Activated CD4-positive, CD25-positive, alpha-beta regulatory T cell treated with anti-CD3 and anti-CD28 coated beads, Interleukin-2, amount 50 U/mL, for 24 hours (primary cell): ENCODE measurements at regions not wholly inside any gene's neighbourhood (a gene's known extent, or its start where the extent isn't known, plus 50 kb on each side); places are given as distances from the start of the nearest gene placed in this dataset.
"Not testable (repeated sequence)": the region's sequence is repeated elsewhere in the genome, so short reads cannot be mapped to it uniquely, and the experiment has no call there.

ENCODE experiments used
- ATAC-seq, 2 donors: fragments of 150-1000 bp; cut with Tn5 transposase; one replicate each; pipeline ENCODE4 v1.10.0; 2021; ENCODE audit warnings: mild to moderate bottlenecking in 1 of 2, moderate library complexity in 1 of 2

DNA sequence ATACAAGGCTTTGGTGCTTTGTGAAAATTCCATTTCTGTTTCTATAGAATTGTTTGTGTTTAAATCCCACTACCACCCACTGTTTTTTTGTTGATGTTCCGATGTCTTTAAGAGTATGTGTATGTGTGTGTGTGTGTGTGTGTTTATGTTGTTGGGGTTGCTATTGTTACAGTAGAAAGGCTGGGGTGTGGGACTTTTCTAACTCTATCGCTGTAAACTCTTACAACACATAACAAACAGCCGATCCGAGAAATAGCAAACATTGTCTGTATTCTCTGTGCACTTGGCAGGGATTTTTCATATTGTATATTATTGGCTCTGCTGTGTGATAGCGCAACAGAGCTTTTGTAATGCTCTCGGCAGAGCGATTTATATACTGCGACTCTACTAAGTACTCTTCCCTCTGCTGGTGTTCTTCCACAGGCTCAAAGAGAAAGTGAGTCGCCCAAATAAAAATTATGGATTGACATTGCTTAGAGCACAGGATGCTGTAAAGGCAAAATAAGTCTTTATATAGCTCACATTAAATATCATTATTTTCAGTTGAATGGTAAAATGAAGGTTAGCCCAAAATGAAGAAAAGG, 492.2 kb upstream of the ARRDC3 start:
- no peak for ATAC-seq

DNA sequence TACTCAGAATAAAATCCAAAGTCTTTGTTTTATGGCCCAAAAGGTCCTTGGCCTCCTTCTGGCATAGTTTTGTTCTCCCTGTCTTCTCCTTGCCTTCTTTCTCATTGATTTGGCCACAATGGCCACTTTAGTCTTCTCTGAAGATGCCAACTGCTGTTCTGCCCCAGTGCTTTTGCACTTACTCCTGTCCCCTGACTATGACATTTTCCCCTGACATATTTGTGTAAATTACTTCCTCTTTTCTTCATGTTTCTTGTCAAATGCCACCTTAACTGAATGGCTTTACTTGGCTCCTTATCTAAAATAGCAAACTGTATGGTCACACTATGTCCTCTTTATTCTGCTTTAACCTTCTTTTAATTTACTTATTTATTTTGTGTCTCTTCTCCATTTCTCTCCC, 484.7 kb upstream of the ARRDC3 start:
- no peak for ATAC-seq

DNA sequence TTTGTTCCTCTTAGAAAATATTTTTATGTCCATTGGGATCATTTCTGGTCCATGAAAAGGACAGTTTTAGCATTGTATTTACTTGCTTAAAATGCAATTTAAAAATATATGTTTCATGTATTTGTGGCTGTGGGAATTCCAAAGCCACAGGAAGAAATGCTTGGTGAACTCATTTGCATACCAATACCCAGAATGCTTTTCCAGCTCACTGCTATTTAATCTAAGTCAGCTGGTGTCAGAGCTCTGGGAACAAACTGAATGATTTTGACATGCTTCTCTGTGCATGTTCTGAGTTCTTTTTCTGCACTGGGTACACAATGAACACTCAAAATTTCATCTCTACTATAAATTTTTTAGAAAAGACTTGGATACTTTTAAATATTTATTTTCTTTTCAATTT, 482.8 kb upstream of the ARRDC3 start:
- no peak for ATAC-seq

DNA sequence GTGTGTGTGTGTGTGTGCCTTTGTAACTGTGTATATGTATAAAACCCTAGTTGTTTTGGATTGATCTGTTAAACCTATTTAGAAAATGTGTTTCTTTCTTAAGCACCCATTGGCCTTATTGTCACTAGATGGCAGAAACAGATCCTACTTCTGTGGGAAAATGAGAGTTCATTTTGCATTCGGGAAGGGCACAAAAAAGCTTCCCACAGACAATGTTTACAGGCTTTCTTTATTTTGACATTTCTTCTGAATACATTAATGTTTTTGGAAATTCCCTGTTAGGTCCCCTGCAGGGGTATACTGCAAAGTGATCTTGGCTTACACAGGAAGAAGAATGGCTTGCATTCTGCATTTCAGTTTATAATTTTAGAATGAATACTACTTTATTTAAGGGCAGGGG, 481.8 kb upstream of the ARRDC3 start:
- ATAC-seq, result no peak

DNA sequence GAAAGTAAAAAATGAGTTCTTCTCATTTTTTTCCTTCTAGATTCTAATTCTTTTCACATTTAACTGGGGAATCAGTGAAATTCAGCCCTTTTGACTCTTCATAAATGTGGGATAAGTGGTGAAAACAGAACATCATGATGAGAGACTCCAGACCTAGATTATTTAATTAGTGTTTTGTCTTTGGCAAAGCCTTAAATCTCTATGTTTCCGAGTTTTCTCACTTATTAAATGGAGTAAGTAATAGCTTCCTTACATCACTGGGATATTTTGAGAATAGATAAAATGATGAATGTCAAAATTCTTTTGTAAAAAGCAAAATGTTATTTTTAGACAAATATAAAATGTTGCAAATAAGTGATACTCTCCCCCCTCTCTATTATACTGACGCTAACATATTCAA, 468.6 kb upstream of the ARRDC3 start:
- no peak for ATAC-seq

DNA sequence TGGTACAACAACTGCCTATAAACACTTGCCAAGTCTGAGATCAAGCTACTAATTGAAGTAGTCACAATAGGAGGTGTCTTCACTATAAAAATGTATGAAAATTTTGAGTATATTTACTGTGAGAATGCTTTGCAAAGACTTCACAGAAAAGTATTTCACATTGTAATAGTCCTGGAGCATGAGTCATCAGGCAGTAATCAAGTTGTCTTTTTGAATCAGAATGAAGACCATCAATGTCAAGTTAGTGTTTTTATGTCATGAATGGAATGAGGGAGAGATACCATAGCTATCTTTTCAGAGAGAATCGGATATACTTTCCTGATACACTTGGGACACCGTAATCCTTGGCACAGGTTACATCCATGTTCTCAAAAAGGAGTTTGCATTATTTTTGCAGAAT, 466.9 kb upstream of the ARRDC3 start:
- ATAC-seq, result no peak

DNA sequence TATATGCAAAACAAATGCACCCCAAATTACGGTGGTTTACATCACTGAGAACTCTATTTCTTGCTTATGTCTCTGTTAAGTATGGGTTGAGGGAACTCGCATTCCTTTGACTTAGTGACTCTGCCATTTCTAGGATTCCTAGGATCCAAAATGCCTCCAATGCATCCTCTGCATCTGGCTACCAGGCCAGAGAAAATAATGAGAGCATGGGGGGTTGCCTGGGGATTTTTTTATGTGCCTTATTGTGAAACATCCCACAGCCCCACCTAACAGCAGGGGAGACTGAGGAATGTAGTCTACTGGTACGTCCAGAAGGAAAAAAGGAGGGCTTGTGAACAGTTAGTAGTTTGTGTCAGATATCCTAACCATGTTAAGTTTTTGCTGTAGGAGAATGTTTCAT, 466.0 kb upstream of the ARRDC3 start:
- no peak for ATAC-seq

DNA sequence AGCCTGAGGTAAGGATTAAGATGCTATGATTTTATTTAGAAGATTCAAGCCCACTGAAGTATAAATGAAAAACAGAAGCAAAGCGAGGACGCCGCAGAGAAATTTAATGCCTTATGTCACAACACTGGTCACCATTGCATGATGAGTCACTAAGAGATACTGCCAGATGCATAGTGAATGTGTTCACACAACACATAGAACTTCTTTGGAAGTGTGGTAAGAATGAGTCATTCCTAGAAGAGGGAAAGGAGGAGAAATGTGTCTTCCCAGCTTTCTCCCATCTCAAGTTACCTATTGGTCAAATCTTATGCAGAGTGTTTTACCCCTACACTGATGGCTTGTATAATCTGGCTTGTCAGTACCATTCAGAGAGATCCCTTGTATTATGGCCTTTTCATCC, 465.3 kb upstream of the ARRDC3 start:
- no peak for ATAC-seq

DNA sequence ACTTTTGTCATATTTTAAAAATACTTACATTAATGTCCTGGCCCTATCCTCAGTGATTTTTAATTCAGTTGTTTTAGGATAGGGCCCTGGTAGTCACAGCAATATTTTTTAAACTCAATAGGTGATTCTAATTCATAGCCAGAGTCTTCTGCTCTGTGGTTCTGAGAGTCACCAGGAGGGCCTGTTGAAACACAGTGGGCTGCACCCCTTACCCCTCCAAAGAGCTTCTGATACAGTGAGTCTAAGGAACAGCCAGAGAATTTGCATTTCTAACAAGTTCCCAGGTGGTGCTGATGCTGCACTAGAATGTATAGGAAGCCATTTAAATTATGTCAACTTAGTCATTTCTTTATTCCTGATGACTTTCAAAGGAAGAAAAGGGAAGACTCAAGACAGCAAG, 458.3 kb upstream of the ARRDC3 start:
- peak in 1 of 2 donors; percentile 13 for ATAC-seq

DNA sequence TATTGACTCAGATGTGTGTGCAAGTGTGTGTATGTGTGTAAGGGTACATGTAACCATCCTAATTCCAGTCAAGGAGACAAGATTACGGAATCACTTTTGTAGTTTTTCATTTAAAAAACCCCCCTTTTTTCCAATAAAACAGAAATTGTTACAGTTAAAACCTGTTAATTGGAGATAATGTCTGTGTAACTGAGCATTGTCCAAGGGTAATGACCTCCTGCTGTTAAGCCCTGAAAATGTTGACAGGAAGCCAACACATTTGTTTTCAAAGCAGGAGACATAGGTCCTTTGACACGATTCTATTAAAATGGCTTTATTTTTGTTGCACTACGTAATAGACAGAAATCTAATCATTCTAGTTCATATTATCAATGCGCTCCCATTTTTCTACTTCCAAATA, 457.3 kb upstream of the ARRDC3 start:
- ATAC-seq, result no peak

DNA sequence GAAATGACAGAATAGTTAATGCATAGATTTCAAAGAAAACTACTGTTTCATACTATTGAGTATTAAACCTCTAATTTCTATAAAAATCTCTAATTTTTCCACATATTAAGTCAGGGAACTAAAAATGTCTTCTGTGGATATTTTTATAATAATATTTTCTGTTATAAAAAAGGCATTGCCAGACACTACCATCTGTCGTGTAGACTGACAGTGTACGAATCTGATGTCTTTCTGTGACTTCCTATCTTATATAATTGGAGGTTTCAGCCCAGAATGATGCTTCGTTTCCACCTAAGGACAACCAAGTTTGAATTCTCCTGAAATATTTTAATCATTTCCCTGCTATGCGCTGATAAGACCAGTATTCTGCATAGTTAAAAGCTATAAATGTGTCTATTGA, 456.6 kb upstream of the ARRDC3 start:
- no peak for ATAC-seq

DNA sequence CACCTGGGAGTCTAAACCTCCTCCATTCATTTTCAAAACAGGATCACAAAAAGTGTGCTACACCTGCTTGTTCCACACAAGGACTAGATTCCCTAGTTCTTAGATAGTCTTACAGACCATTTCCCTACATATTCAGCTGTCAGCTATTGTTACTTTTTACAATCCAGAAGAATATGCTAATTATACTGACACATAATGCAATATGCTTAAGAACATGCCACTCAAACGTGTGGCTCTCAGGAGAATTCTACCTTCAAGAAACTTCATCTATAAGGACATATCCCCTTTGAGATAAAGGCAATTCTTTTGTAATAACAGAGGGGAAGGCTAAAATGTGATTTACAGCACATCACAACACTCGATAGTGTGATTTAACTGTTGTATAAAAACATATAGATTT, 456.1 kb upstream of the ARRDC3 start:
- no peak for ATAC-seq

DNA sequence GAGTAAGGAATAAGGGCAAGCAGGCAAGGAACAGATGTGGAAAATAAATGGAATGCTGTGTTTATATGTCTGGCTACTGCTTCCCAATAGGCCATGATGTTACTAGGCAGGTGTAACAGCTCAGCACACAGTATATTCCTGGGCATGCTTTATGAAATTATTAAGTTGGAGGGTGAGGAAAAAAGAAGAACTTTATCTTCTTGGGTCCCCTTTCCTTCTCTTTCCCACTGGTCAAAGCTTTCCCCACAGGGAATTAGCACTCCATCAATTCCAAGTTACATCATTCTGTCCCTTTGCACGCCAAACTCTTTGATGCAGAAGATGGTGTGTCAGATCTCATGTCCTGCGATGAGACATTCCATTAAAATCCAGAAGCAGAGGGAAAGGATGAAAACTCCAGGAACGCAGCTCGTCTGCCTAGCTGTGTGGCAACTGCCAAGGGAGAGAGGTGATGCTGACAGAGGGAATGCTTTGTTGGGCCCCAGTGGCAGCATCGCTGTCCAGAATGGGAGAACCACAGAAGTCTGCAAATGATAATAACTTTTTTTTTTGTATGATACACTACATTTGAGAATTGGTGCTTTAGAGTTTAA, 447.3 kb upstream of the ARRDC3 start:
- ATAC-seq, result no peak

DNA sequence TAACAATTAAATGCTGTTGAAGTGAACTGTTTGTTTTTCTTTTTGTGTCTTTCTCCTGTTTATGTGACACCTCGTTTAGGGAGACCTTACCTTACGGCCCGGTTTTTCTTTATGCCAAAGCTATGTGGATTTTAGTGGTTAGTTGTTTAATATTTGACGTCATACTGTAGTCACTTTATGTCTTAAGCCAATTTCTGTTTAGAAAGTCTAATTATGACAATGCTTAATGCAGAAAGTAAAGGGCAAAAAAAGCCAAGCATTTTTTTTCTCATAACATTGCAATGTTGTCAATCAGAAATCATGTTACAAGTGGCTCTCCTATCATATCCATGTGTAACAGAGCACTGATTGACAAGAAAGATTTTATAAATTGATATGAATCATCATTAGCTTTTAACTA, 442.5 kb upstream of the ARRDC3 start:
- no peak for ATAC-seq

DNA sequence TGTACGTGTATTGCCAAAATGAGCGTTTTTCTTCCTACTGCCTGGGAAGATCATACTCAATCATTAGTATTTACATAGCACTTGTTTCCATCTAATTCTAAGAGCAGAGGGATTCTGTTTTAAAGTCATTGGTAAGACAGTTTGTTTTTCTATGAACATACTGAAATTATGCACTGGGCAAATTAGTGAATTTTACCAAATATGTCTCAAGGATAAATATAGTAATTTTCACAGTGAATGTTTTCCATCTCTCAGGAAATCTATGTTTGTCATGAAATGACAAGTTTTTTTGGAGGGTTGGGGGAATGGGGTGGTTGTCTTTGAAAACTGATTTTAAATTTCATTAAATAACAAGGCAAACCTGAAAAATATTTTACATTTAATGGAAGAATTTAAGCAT, 441.3 kb upstream of the ARRDC3 start:
- no peak for ATAC-seq

DNA sequence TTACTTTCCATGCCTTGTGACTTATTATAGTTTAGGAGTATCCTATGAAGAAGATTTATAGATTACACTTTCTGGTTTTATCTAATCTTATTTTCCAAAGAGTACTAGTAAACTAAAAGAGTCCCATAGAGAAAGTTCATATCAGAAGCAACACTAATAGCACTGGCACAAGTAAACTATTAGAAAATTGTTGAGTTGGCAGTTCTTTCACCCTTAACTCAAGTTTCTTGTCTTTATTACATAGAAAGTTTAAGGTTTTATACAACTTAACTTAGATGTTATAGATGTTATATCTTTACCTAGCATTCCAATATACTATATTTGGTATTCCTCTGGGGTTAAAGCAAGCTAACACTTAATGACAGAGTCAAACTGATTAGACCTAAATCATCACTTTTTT, 437.8 kb upstream of the ARRDC3 start:
- no peak for ATAC-seq

DNA sequence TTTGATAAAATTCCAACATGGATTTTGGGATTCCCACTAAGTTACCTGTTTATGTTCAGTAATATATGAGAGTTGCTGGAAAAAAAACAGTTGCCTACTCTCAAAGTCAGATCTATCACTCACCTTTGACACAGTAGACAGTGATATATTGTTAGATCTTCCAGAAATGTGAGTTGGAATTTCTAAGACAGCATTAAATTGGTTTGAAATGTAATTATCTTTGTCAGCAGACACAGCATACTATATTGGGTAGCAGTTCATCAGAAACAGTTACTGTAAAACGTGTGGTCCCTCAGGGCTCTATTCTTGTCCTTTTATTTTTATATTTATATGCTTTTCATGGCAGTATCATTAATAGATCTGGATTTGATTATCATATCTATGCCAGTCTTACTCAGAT, 433.6 kb upstream of the ARRDC3 start:
- ATAC-seq, result no peak

DNA sequence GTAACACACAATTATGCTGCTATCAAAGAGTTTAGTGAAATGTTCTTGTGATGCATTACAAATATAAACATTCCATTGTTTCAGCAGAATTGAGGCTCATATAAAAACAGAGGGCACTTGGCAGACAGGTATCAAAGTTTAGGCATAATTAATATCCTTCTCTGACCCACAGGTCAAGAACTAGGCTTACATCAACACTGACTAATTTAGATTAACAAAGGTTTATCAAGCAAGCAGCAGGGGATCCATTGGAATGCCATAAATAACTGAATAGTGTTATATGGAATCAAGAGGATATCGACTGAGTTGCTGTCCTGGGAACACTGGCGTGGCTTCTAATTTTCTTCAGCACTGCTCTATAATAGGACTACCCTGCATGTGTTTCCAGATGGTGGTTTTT, 414.5 kb upstream of the ARRDC3 start:
- ATAC-seq, result no peak

DNA sequence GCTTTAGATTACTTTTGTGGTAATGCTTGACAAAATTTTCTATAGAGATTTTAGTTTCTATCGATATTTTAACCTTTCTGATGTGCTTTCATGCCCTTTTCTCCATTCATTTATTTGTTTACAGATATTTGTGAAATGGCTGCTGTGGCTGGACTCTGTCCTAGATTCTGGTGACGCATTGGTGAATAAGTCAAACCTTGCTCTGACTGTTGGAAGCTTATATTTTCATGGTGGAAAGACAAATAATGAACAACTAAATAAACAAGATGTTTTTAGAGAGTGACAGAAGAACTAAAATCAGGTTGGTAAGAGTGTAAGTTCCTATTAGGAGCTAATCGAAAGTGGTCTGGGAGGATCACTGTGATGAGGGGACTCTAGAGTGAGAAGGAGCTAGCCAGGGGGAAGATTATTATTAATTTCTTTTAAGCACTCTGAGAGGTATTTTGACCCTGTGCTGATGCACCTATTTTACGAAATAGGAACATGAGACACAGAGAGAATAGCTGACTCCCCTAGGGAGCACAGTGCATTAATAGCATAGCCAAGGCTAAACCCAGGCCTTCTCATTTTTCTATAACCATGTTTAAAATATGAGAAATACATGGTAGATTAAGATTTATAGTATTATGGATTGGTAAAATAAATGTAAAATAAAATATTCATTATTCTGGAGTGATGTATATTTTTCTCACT, 411.9 kb upstream of the ARRDC3 start:
- no peak for ATAC-seq

DNA sequence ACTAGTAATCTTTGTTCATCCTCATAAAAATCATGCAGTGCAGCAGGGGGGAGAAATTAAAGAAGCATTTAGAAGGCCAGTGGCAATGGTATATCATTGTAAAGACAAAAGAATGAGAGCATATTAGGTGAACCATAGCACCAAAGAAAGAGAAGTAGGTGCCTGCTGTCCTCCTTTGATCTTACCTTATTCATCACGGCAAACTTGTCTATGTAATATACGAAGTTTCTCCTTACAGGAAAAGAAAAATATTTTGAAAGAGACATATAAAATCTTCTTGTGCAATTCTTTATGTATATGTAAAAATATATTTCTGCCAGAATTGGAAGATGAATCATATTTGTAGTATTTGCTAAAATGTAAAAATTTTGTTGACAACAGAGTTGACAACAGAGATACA, 411.3 kb upstream of the ARRDC3 start:
- ATAC-seq, result no peak

DNA sequence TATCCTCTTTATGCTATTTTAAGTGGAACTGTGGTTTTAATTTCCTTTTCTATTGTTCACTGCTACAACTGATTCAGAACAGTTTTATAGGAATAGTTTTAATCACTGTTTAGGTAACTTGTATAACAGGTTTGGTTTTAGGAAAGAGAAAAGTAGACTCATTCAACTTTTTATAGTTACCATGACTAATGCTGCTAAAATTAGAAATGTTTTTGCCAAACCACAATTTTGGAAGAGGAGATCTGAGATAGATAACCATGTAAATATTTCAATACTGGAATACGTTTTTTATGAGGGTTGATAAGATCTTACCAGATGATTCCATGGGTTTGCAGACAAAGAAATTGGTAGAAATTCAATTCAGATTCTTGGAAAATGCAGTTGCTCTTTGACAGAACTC, 404.6 kb upstream of the ARRDC3 start:
- no peak for ATAC-seq

DNA sequence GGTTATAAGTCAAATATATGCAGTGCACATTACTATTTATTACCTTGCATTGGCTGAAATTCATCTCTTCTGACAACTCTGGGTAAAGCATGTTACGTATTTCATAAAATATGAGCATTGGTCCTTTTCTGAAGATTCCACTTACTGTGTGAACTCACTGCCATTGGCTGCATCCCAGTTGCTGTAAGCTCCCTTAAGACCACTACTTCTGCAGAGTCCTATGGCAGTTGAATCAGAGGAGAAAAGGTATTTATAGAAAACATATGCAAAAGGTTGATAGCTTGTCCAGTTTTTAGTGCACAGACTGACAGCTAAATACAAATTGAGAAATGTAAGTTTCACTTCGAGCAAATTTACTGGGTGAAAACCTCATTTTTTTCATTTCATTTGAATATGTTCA, 394.6 kb upstream of the ARRDC3 start:
- ATAC-seq, result no peak

DNA sequence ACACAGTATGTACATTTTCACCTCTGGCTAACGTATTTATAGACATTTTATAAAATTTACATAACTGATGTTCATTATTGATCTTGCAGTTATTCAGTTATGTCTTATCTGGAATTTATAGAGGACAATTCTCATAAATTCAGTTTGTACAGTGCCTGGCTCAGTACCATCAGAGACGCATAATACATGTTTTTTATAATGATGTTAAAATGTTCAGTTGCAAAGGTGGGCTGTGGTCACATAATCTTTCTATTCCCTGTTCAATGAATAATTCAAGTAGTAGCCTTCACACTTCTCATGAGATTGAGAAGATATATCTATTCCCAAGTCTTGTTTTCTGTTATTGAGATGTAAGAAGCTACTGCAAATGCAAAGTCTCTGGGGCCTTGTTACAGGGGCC, 393.1 kb upstream of the ARRDC3 start:
- ATAC-seq, result no peak

DNA sequence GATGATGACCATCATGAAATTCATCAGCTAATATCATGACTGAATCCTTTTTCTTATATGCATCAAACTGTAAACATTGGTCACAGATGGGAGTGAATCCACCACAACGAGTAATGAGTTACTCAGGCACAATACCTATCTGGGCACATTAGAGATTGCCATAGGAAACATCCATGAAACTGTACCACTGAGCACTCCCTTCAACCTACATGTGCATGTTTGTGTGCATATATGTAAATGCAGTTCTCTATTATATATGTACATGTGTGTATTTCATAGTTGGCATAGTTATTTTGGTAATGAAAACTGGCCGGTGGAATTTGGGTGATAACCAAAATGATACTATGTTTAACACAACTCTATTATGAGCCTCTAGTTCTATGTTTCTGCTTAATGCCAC, 387.3 kb upstream of the ARRDC3 start:
- no peak for ATAC-seq

DNA sequence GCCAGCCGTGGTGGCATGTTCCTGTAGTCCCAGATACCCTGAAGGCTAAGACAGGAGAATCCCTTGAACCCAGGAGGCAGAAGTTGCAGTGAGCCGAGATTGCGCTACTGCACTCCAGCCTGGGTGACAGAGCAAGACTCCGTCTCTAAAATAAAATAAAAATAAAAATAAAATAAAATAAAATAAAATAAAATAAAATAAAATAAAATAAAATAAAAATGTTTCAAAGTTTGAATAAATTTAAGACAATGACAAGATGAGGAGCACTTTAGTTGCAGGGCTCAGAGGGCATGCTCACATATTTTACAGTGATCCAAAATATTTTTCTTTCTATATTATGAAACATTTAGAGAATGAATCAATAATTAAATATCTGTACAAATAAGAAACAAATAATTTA, 374.3 kb upstream of the ARRDC3 start:
- not testable (repeated sequence) for ATAC-seq
